IPS-18c (cell line): ENCODE measurements at regions not wholly inside any gene's neighbourhood (a gene's known extent, or its start where the extent isn't known, plus 50 kb on each side); places are given as distances from the start of the nearest gene placed in this dataset.

ENCODE experiments used
- H3K4me3 ChIP-seq: 2 replicates; pipeline ENCODE4 v1.7.0; 2013; ENCODE audit warnings: low read depth, mild to moderate bottlenecking, low read length, moderate library complexity; ENCODE audit not compliant: insufficient read depth
- H3K9me3 ChIP-seq: one replicate; pipeline ENCODE4 v1.6.1; 2013; ENCODE audit warnings: mild to moderate bottlenecking, low read length, moderate library complexity; ENCODE audit not compliant: control insufficient read depth, insufficient read depth

- no peaks in the 10 kb centered on the region for H3K9me3 ChIP-seq
- H3K4me3 ChIP-seq: no peak overlapping the region
Measured at GRCh38 chr18:46253498-46253897, 149.3 kb downstream of the HAUS1 start.

- Histone ChIP-seq H3K9me3 (no peaks in the 10 kb centered on the region), H3K4me3 (no peak overlapping the region)
Measured at GRCh38 chr18:46256078-46256477, 151.9 kb downstream of the HAUS1 start.

DNA sequence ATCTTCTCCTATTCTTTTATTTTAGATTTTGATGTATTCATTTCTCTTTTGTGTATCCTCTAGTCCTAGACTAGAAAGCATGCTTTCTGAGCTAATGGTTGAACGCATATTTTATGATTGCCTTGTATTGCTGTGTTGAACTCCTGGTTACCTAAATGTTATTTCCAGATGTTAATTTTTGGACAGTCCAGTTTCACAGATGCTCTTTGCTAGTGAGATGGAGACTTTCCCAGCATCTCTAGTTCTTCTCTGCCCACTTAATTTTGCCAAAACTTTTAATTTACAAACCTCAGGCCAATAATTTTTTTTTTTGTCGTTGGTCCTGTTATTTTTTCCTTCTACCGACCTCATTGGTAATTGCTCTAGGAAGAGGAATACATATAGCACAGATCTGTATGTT, 153.2 kb downstream of the HAUS1 start:
- H3K9me3 ChIP-seq: no peaks in the 10 kb centered on the region
- no peak overlapping the region for H3K4me3 ChIP-seq

DNA sequence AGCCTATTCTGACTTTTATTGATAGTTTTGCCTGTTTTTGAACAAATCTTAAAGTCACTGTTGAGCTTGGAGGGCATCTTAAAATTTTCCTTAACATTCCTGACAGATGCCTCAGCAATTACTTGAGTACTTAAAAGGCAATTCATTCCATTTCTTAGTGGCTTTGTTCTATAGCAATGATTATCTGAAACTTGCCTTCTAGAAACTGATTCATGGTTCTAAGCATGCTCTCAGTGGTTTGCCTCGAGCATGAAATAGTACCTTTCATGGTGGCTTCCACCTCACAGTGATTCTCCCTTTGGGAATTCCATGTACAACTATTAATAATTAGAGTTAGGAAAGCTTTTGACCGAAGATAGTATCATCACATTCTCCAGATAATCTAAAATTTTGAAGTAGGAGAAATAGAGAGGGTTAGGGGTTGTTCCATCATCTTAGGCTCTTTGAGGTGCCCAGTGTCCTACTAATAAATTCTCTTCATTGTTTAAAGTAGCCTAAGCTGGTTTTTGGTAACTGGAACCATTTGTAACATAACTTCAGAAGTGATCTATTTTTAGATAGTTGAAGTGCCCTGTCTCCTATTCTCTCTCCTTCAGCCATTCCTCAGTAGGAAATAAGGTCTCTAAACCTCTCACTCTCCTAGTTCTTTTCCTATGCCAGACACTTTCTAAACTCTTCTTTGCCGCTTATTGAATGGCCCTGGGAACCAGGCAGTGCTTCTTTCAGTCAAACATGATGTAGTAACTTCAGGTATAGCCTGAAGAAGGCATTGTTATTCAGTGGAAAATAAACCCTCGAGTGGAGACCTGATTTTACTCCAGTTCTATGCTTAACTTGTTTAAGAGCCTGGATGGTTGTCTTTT, 156.1 kb downstream of the HAUS1 start:
- Histone ChIP-seq H3K9me3 (no peaks in the 10 kb centered on the region), H3K4me3 (no peak overlapping the region)

GRCh38 chr18:46260879-46261143, 156.6 kb downstream of the HAUS1 start:
- Histone ChIP-seq H3K4me3 (no peak overlapping the region), H3K9me3 (no peaks in the 10 kb centered on the region)

DNA sequence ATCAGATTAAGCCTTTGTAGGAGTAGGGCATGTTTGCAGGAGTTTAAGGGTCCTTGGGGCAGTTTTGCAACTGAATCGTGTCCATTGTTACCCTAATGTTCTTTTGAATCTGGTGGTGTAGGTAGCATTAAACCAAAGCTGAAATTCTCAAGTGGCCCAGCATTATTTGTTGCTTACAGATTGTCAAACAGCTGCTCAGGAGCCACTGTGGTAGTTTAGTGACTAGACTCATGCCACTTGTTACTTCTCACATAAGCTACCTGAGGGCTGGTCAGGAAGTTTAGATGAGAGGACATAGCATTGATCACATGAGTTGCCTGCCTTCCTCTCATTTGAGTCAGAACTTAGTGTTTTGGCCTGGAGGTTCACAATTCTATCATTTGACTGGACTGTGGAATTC, 157.6 kb downstream of the HAUS1 start:
- H3K9me3 ChIP-seq: no peaks in the 10 kb centered on the region
- no peak overlapping the region for H3K4me3 ChIP-seq

DNA sequence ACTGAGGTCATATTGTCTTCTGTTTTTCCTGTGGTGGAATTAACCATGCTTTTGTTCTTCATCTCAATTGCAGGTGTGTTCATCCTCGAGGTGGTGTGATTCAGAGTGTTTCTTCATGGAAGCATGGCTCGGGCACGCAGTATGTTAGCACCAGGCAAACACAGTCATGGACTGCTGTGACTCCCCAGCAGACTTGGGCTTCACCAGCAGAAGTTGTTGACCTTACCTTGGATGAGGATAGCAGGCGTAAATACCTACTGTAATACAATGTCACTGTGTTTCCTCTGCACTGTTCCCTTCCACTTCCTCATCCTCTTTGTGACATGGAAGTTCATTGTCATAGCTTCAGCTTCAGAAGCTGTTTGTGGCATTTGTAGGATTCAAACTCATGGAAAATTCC, 158.7 kb downstream of the HAUS1 start:
- H3K4me3 ChIP-seq: no peak overlapping the region

GRCh38 chr18:46264255-46264654, 160.1 kb downstream of the HAUS1 start:
- Histone ChIP-seq H3K9me3 (no peaks in the 10 kb centered on the region), H3K4me3 (no peak overlapping the region)

More for the DNA sequence above, 158.7 kb downstream of the HAUS1 start:
- no peaks in the 10 kb centered on the region for H3K9me3 ChIP-seq

DNA sequence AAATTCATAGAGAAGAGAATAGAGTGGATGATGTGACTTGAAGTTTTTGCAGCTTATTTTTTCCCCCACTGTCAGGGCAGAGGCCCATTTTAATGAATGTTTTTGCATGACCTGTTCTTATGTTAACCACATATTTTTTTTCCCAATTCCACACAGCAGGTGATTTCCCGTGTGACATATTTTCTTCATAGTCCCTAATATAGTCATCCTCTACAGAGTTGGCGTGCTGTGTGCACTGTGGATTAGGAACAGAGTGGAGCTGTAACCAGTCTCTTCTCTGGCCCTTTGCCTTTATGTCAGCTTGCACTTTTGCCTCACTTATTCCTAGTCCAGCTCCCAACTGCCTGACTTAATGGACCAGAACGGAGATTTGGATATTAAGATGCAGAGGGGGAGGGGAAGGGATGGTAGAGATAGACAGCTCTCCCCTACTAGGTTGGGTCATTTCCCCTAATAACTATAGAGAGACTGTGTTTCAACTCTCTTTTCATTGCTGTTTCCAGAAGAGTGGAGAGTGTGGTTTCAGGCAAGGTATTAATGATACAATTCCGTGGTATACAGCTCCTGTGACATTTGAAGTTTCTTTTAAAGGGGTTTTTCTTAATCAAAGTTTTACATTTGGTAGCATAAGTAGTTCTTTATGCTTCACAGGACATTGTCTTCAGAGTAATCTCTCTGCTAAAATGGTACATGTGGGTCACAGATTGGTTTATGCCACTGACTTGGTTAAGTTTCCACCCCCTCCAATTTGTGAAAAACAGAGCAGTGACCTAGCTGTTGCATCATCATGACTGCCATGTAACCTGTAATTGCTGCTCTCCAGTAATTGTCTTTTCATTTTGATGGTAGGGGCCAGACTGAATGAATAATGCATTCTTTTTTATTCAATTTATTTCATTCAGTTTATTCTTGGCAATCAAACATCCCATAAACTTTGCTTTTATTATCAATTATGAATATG, 161.3 kb downstream of the HAUS1 start:
- no peak overlapping the region for H3K4me3 ChIP-seq
- no peaks in the 10 kb centered on the region for H3K9me3 ChIP-seq

GRCh38 chr18:46266473-46266872, 162.3 kb downstream of the HAUS1 start:
- no peaks in the 10 kb centered on the region for H3K9me3 ChIP-seq

DNA sequence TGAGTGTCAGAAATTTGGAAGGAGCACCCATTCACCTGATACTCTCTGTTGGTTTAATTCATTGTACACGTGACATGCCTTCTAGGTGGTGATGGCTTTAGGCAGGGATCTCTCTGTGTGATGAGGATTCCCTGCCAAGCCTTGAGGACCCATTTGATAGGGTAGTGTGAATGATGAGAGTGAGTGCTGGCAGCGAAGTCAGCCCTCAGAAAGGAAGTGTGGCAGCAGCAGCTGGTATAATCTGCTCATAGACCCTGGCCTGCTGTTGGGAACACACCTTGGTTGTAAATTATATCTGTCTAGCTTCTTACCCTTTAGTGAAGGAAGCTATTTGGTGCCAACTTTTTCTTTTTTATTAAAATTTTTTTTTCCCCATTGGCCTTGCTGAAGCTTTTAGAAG, 164.5 kb downstream of the HAUS1 start:
- H3K9me3 ChIP-seq: no peaks in the 10 kb centered on the region
- H3K4me3 ChIP-seq: no peak overlapping the region

More at GRCh38 chr18:46266473-46266872, 162.3 kb downstream of the HAUS1 start:
- H3K4me3 ChIP-seq: no peak overlapping the region

DNA sequence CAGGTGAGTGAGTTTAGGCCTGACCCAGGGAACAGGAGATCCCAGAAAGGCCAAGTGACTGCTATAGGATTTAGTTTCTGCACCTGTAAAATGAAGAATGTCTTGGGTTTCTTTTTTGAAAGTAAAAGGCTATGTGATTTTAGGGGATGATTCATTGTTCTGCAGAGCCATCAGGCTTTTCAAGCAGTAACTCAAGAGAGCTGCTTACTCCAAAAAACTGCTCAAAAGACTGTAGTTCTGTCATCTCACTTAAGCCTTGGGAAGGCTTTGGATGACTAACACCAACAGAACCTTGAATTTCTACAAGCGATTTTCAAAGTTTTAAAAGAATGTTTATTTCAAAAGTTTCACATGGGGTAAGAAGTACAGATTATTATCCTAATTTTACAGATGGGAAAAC, 165.1 kb downstream of the HAUS1 start:
- Histone ChIP-seq H3K4me3 (no peak overlapping the region), H3K9me3 (no peaks in the 10 kb centered on the region)

DNA sequence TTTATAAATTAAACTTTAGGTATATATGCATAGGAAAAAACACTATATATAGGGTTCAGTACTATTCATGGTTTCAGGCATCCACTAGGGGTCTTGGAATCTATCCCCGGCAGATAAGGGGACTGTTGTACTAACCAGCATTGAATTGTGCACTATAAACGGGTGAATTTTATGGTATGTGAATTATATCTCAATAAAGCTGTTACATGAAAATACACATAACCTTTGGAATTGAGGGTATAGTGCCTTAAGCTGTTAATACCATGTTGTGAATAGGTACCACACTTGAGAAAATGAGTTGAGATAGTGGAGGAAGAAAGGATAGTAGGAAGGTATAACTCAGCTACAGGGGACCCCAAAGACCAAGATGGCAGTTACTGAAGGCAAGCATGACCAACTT, 167.3 kb downstream of the HAUS1 start:
- H3K4me3 ChIP-seq: no peak overlapping the region
- no peaks in the 10 kb centered on the region for H3K9me3 ChIP-seq

GRCh38 chr18:46273861-46274260, 169.7 kb downstream of the HAUS1 start:
- no peak overlapping the region for H3K4me3 ChIP-seq

DNA sequence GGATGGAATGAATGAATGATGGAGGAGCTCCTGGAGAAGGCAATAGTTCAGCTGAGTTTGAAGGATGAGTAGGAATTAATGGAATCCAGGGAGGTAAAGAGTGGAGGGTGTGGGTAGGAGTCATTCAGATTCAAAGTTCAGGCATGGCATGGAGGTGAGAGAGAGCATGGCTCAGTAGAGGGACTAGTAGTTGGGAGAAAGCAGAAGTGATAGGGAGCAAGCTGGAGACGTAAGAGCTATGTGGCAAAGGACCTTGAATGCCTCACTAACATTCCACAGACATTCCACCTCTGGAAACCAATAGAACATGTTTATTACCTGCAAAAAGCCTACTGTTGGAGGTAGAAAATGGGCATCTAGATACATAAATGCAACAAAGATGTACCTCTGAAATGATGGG, 170.1 kb downstream of the HAUS1 start:
- H3K4me3 ChIP-seq: no peak overlapping the region
- H3K9me3 ChIP-seq: no peaks in the 10 kb centered on the region

More at GRCh38 chr18:46273861-46274260, 169.7 kb downstream of the HAUS1 start:
- no peaks in the 10 kb centered on the region for H3K9me3 ChIP-seq

- H3K9me3 ChIP-seq: no peaks in the 10 kb centered on the region
- H3K4me3 ChIP-seq: no peak overlapping the region
Measured at GRCh38 chr18:46275370-46275769, 171.2 kb downstream of the HAUS1 start.

GRCh38 chr18:46276748-46277147, 172.6 kb downstream of the HAUS1 start:
- no peak overlapping the region for H3K4me3 ChIP-seq
- no peaks in the 10 kb centered on the region for H3K9me3 ChIP-seq
